ENCODE measurements at regions not wholly inside any gene's neighbourhood (a gene's known extent, or its start where the extent isn't known, plus 50 kb on each side); places are given as distances from the start of the nearest gene placed in this dataset.
A peak's percentile ranks its signal among the peaks of the same experiment; 100 is the strongest.
"Not testable (repeated sequence)": the region's sequence is repeated elsewhere in the genome, so short reads cannot be mapped to it uniquely, and the experiment has no call there.

DNA sequence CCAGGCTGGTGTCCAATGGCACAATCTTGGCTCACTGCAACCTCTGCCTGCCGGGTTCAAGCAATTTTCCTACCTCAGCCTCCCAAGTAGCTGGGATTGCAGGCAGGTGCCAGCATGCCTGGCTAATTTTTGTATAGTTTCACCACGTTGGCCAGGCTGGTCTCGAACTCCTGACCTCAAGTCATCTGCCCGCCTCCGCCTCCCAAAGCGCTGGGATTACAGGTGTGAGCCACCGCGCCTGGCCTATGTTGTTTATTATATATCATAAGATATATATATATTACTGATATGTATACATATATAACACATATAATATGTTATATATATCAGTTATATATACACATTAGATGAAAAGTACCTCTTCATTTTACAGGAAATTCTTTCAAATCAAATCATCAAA, 914.7 kb downstream of the FOXD4L5 start:
- DNase-seq (ENCODE audit: low read depth); in situ Hi-C loops (cut with HindIII; ENCODE audit: low pct_unique_long_range_greater_than_20kb, low sequenced_read_pairs): not testable (repeated sequence)

DNA sequence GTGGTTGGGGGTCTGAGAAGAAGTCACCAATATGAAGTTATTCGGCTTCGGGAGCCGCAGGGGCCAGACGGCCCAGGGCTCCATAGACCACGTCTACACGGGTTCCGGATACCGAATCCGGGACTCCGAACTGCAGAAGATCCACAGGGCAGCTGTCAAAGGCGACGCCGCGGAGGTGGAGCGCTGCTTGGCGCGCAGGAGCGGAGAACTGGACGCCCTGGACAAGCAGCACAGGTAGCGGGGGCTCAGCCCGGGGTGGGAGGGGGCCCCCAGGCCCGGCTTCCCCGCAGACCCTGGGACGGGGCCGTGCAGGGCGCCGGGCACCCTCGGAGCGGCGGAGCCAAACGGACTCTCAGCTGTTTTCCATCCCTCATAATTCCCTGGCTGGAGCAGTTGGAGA, 915.4 kb downstream of the FOXD4L5 start:
- in situ Hi-C loops (cut with HindIII; ENCODE audit: low pct_unique_long_range_greater_than_20kb, low sequenced_read_pairs), result not testable (repeated sequence)

DNA sequence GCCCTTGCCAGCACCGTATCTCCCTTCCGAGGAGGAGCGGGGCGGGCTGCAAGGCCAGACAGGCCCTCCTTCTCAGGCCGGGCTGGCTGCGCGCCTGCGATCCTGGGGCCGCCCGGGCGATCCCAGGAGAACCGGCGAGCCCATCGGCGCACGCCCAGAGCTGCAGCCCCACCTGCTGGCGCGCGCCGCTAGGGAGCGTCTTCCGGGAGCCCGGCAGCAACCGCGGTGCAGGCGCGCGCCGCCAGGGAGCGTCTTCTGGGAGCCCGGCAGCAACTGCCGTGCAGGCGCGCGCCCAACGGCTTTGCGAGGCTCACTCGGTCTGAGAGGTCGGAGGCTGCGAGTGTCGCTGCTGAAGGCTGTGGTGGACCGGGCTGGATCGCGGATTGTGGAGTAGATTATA, 915.9 kb downstream of the FOXD4L5 start:
- DNase-seq (ENCODE audit: low read depth); in situ Hi-C loops (cut with HindIII; ENCODE audit: low pct_unique_long_range_greater_than_20kb, low sequenced_read_pairs): not testable (repeated sequence)

More for the DNA sequence above, 915.4 kb downstream of the FOXD4L5 start:
- DNase-seq (ENCODE audit: low read depth), result not testable (repeated sequence)

DNA sequence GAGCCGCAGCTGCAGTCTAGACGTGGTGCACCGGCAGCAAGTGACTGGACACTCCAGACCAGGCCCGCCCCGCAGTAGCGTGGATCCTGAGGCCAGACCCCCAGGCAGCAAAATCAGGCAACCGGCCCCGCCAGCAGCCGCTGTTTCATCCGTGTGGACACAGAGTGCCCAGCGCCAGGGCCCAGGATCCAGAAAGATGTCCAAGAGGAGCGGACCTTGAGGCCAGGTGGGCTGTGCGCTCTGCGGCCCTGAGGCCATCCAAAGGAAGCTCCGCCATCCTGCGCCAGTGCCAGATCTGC, 916.4 kb downstream of the FOXD4L5 start:
- in situ Hi-C loops (cut with HindIII; ENCODE audit: low pct_unique_long_range_greater_than_20kb, low sequenced_read_pairs); DNase-seq (ENCODE audit: low read depth): not testable (repeated sequence)

DNA sequence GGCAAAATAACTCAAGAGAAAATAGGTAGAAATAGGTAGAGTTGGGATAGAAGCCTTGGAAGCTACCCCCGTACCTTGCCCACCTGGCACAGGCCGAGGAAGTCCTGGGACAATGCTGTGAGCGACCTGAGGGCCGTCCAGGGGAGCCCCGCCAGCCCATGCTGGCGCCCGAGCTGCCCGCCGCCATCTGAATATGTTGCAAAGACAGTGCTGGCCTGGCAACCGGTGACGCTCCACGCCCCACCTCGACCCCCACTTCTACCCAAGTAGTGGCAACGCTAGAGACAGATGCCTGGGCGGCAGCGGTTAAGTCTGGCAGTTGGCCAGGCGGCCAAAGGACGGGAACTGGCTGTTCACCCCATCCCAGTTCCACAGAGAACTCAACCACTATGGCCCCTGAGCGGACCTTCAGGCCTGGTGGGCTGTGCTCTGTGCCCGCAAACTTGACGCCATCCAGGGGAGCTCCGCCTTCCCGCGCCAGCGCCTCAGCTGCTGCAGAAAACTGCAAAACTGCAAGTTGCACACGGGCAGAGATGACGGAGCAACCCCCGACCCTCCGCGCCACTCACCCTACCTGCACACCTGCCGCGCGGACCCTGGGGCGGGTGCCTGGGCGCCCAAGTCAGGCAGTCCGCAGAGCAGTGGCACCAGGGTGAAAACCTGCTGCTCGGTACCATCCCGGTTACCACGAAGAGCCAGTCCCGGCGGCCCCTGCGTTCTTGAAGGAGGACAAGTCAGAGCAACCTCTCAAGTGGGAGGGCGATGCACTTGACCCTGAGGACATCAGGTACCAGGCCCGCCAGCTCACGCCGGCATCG, 917.0 kb downstream of the FOXD4L5 start:
- in situ Hi-C loops (cut with HindIII; ENCODE audit: low pct_unique_long_range_greater_than_20kb, low sequenced_read_pairs), result not testable (repeated sequence)
- peak; percentile 0 for DNase-seq (ENCODE audit: low read depth)
